Colonic mucosa (tissue), 4 donors: ENCODE measurements at regions not wholly inside any gene's neighbourhood (a gene's known extent, or its start where the extent isn't known, plus 50 kb on each side); places are given as distances from the start of the nearest gene placed in this dataset.
A peak's percentile ranks its signal among the peaks of the same experiment; 100 is the strongest.
"Not testable (repeated sequence)": the region's sequence is repeated elsewhere in the genome, so short reads cannot be mapped to it uniquely, and the experiment has no call there.

ENCODE experiments used
- DNase-seq: peaks from one replicate; pipeline ENCODE4 v3.0.0-alpha.2; 2020
- H3K27ac ChIP-seq: fragments of 200-600 bp; one replicate; pipeline ENCODE4 v1.8.0; 2021
- H3K27me3 ChIP-seq: fragments of 200-600 bp; one replicate; pipeline ENCODE4 v1.8.0; 2021
- H3K36me3 ChIP-seq: fragments of 200-600 bp; one replicate; pipeline ENCODE4 v1.8.0; 2021
- H3K4me1 ChIP-seq: fragments of 200-600 bp; one replicate; pipeline ENCODE4 v1.8.0; 2021; ENCODE audit warnings: mild to moderate bottlenecking
- H3K4me3 ChIP-seq: fragments of 200-600 bp; one replicate; pipeline ENCODE4 v1.8.0; 2021
- H3K9ac ChIP-seq, 2 donors: one replicate each; pipeline ENCODE4 v1.7.0; 2013; ENCODE audit warnings: control low read depth in 2 of 2, low read depth in 2 of 2, low read length in 2 of 2
- H3K9me3 ChIP-seq: fragments of 200-600 bp; one replicate; pipeline ENCODE4 v1.8.0; 2021
- CTCF ChIP-seq: fragments of 200-600 bp; IDR thresholded peaks from one replicate; pipeline ENCODE4 v1.8.0; 2022; ENCODE audit warnings: antibody characterized with exemption, mild to moderate bottlenecking
- intact Hi-C: fragments of 100-400 bp; cut with DNase I; formaldehyde crosslinking; loops from one replicate; pipeline ENCODE4 v1.14.1; 2022
- donor health status: healthy.
- donor health status: DM: no; HTN: no; CAD: no.
- donor health status: DM: no; HTN: no; CAD: no.

- no peak overlapping the region for H3K9ac ChIP-seq
- no peak for TF ChIP-seq CTCF
- no peaks in the 10 kb centered on the region for H3K36me3 ChIP-seq
- H3K9me3 ChIP-seq = no peaks in the 10 kb centered on the region
- no peaks in the 10 kb centered on the region for H3K4me1 ChIP-seq
- H3K27ac ChIP-seq = no peak overlapping the region
- H3K27me3 ChIP-seq = no peaks in the 10 kb centered on the region
- H3K4me3 ChIP-seq = no peak overlapping the region
- intact Hi-C loops = no loop called here
- no peak for DNase-seq
Measured at GRCh38 chr1:47599777-47600176, 161.9 kb downstream of the FOXD2 start.

- H3K9me3 ChIP-seq, H3K9ac ChIP-seq, H3K27me3 ChIP-seq, H3K27ac ChIP-seq, intact Hi-C loops, H3K4me1 ChIP-seq, DNase-seq, H3K4me3 ChIP-seq, H3K36me3 ChIP-seq: not testable (repeated sequence)
Measured at GRCh38 chr1:47602491-47602890, 164.6 kb downstream of the FOXD2 start.

- H3K27ac ChIP-seq, H3K9ac ChIP-seq, H3K27me3 ChIP-seq, DNase-seq, H3K4me1 ChIP-seq, H3K9me3 ChIP-seq, H3K36me3 ChIP-seq, intact Hi-C loops, H3K4me3 ChIP-seq: not testable (repeated sequence)
Measured at GRCh38 chr1:47604869-47605268, 167.0 kb downstream of the FOXD2 start.

GRCh38 chr1:47608296-47608875 is 170.5 kb downstream of the FOXD2 start:
- Histone ChIP-seq H3K4me3 (no peak overlapping the region), H3K9me3 (no peaks in the 10 kb centered on the region), H3K9ac (no peak overlapping the region), H3K36me3 (no peaks in the 10 kb centered on the region), H3K27me3 (no peaks in the 10 kb centered on the region), H3K27ac (no peak overlapping the region), H3K4me1 (no peaks in the 10 kb centered on the region)
- intact Hi-C loops = no loop called here
- no peak for TF ChIP-seq CTCF
- peak; percentile 10 for DNase-seq

- no peaks in the 10 kb centered on the region for H3K4me1 ChIP-seq
- no peak overlapping the region for H3K4me3 ChIP-seq
- peak; percentile 25 for DNase-seq
- H3K9ac ChIP-seq = no peak overlapping the region
- TF ChIP-seq CTCF = no peak
- no peaks in the 10 kb centered on the region for H3K9me3 ChIP-seq
- H3K27me3 ChIP-seq = no peaks in the 10 kb centered on the region
- intact Hi-C loops = no loop called here
- no peaks in the 10 kb centered on the region for H3K36me3 ChIP-seq
- H3K27ac ChIP-seq = no peak overlapping the region
Measured at GRCh38 chr1:47611992-47612391, 174.1 kb downstream of the FOXD2 start.

- Histone ChIP-seq H3K27ac (no peak overlapping the region), H3K9me3 (no peaks in the 10 kb centered on the region), H3K9ac (no peak overlapping the region), H3K36me3 (no peaks in the 10 kb centered on the region), H3K4me3 (no peak overlapping the region), H3K4me1 (no peaks in the 10 kb centered on the region), H3K27me3 (no peaks in the 10 kb centered on the region)
- TF ChIP-seq CTCF = no peak
- intact Hi-C loops = no loop called here
- DNase-seq = no peak
Measured at GRCh38 chr1:47612819-47613218, 175.0 kb downstream of the FOXD2 start.
